ENCODE measurements at regions not wholly inside any gene's neighbourhood (a gene's known extent, or its start where the extent isn't known, plus 50 kb on each side); places are given as distances from the start of the nearest gene placed in this dataset.

GRCh38 chr6:71011871-71012371 lies 55.1 kb upstream of the B3GAT2 start:
- TF ChIP-seq CTCF (IDR thresholded peaks at IDR 0.05) (no peak), POLR2AphosphoS5 (IDR thresholded peaks at IDR 0.05) (no peak)

Data from breast epithelium (tissue), 3 donors.